ENCODE measurements at regions not wholly inside any gene's neighbourhood (a gene's known extent, or its start where the extent isn't known, plus 50 kb on each side); places are given as distances from the start of the nearest gene placed in this dataset.

DNA sequence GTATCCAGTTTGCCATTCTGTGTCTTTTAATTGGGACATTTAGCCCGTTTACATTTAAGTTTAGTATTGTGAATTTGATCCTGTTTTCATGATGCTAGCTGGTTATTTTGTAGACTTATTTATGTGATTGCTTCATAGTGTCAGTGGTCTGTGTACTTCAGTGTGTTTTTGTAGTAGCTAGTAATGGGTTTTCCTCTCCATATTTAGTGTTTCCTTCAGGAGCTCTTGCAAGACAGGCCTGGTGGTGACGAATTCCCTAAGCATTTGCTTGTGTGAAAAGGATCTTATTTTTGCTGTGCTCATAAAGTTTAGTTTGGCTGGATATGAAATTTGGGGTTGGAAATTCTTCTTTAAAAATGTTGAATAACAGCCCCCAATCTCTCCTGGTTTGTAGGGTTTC lies 69.2 kb upstream of the PDC start:
- DNase-seq (ENCODE audit: extremely low spot score): no peak
- TF ChIP-seq, protein P1, sequence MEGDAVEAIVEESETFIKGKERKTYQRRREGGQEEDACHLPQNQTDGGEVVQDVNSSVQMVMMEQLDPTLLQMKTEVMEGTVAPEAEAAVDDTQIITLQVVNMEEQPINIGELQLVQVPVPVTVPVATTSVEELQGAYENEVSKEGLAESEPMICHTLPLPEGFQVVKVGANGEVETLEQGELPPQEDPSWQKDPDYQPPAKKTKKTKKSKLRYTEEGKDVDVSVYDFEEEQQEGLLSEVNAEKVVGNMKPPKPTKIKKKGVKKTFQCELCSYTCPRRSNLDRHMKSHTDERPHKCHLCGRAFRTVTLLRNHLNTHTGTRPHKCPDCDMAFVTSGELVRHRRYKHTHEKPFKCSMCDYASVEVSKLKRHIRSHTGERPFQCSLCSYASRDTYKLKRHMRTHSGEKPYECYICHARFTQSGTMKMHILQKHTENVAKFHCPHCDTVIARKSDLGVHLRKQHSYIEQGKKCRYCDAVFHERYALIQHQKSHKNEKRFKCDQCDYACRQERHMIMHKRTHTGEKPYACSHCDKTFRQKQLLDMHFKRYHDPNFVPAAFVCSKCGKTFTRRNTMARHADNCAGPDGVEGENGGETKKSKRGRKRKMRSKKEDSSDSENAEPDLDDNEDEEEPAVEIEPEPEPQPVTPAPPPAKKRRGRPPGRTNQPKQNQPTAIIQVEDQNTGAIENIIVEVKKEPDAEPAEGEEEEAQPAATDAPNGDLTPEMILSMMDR (IDR thresholded peaks at IDR 0.05; ENCODE audit: control extremely low read depth, extremely low read depth, low read depth, missing control alignments): no peak
- POLR2A ChIA-PET: no interaction called here
- CTCF ChIA-PET: interaction anchor here (1.3 to 3.1 kb wide), 3 partner anchors 11 to 17 kb away, joined by 3 to 11 read pairs (median 5); no protein-coding TSS in a partner anchor

DNA sequence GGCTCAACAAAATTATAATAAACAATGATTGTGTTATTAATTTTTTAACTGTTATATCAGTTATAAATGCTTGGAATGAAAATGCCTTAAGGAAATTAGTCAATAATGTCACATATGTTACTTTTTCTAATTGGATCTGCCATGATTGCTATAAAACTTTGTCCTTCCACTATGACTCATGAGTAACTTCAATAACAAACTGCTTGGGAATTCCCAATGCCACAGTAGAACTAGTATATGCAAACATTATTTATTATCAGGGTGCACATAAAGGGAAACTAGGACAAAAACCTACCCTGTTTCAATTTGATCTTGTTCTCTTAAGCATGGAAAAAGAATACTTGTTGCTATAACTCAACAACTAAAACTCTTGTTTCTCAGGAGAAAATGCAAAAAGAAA lies 59.1 kb upstream of the PDC start:
- DNase-seq (ENCODE audit: extremely low spot score): no peak
- CTCF ChIA-PET: no interaction called here
- POLR2A ChIA-PET: no interaction called here
- TF ChIP-seq, protein P1 (IDR thresholded peaks at IDR 0.05; ENCODE audit: control extremely low read depth, extremely low read depth, low read depth, missing control alignments): no peak

DNA sequence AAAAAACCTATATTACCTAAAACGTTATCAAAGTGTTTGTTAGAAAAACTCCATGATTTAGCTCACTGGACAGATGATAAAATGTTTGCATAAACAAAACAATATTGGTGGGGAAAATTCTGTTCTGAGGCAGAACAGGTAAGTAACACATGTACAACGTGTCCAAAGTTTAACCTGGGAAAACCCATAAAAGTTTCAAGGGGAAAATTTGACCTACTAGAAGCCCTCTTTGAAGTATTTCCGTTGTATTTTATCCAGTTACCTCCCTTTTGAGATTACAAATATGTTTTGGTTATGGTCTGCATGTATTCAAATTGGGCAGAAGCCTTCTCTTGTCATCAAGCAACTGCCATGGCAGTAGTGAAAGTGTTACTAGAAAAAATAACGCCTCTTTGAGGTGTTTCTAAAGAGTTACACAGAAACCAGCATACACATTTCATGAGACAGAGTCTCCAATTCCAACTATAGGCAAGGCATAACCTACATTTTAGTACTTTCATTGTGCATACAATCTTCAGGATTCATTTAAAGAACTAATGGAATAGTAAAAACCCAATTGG lies 58.0 kb upstream of the PDC start:
- CTCF ChIA-PET: interaction anchor here (1.4 to 1.5 kb wide), 2 partner anchors 12 to 64 kb away, joined by 3 read pairs; no protein-coding TSS in a partner anchor
- TF ChIP-seq, protein P1 (IDR thresholded peaks at IDR 0.05; ENCODE audit: control extremely low read depth, extremely low read depth, low read depth, missing control alignments): no peak
- no peak for DNase-seq (ENCODE audit: extremely low spot score)
- POLR2A ChIA-PET: no interaction called here

DNA sequence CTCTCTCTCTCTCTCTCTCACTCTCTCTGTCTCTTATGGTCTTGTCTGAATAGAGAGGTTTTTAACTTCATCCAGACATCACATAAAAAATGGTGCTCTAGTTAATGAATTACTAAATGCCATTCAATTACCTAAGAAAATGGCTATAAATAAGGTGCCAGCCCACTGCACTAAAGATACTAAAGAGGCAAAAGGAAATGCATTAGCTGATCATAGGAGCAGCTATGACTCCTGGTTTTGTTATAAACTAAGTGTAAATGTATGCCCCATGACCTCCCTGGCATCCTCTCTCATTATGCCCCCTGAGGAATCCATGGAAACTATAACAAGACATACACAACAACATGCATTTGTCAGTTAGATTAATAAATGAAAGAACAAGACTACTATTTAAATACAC lies 57.5 kb upstream of the PDC start:
- DNase-seq (ENCODE audit: extremely low spot score): no peak
- CTCF ChIA-PET: interaction anchor here (1.1 to 1.5 kb wide), 3 partner anchors 12 to 64 kb away, joined by 3 read pairs; no protein-coding TSS in a partner anchor
- POLR2A ChIA-PET: no interaction called here
- TF ChIP-seq, protein P1 (IDR thresholded peaks at IDR 0.05; ENCODE audit: control extremely low read depth, extremely low read depth, low read depth, missing control alignments): no peak

DNA sequence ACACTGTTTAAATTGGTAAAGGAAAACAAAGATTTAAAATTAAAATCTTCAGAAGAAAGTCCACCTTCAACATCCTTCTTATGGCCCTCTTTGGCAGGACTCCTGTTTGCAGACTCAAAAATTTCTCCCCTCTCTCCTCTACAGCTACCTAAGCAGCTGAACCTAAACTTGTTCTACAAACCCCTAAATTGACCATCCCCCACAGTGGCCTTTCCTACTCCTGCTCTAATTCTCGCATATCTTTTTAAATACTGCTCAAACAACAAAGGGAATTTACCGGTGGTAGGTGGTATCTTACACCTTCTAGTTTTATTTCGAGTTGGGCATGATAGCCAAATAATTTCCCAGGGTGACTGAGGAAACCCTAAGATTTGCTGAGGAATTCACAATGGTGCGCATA lies 53.5 kb upstream of the PDC start:
- no peak for DNase-seq (ENCODE audit: extremely low spot score)
- CTCF ChIA-PET: interaction anchor here (1.0 to 1.4 kb wide), 4 partner anchors 16 to 166 kb away, joined by 3 to 5 read pairs (median 4); partner anchors contain the start of gene PTGS2
- POLR2A ChIA-PET: no interaction called here
- TF ChIP-seq, protein P1 (IDR thresholded peaks at IDR 0.05; ENCODE audit: control extremely low read depth, extremely low read depth, low read depth, missing control alignments): no peak

DNA sequence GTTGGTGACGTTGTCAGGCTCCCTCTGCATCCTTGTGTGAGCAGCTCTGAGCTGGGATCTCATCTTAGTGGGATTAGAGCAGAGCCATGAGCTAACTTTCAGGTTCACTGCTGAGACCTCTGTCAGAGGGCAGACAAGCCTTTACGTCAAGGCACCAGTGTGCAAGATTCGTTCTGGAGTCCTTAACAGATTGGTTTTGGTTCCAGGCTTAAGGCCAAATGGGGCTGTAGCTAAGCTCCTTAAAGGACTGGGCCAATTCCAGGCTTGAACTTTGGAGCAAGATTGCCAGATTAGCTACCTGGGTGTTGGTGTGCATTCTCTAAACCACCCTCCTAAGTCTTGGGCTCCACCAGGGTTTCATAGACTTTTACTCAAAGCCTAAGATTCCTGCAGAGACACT lies 52.6 kb upstream of the PDC start:
- TF ChIP-seq, protein P1 (IDR thresholded peaks at IDR 0.05; ENCODE audit: control extremely low read depth, extremely low read depth, low read depth, missing control alignments): no peak
- CTCF ChIA-PET: interaction anchor here (0.7 to 2.3 kb wide), 6 partner anchors 11 to 113 kb away, joined by 3 to 11 read pairs (median 3); no protein-coding TSS in a partner anchor
- POLR2A ChIA-PET: no interaction called here
- DNase-seq (ENCODE audit: extremely low spot score): no peak

Data from GM10248 (cell line).